ENCODE measurements at regions not wholly inside any gene's neighbourhood (a gene's known extent, or its start where the extent isn't known, plus 50 kb on each side); places are given as distances from the start of the nearest gene placed in this dataset.

- TF ChIP-seq POLR2A (IDR thresholded peaks at IDR 0.05) (no peak), POLR2AphosphoS5 (IDR thresholded peaks at IDR 0.05; ENCODE audit: insufficient read depth in 1 of 2, low read depth in 1 of 2) (no peak)
- TF ChIP-seq, protein P1, sequence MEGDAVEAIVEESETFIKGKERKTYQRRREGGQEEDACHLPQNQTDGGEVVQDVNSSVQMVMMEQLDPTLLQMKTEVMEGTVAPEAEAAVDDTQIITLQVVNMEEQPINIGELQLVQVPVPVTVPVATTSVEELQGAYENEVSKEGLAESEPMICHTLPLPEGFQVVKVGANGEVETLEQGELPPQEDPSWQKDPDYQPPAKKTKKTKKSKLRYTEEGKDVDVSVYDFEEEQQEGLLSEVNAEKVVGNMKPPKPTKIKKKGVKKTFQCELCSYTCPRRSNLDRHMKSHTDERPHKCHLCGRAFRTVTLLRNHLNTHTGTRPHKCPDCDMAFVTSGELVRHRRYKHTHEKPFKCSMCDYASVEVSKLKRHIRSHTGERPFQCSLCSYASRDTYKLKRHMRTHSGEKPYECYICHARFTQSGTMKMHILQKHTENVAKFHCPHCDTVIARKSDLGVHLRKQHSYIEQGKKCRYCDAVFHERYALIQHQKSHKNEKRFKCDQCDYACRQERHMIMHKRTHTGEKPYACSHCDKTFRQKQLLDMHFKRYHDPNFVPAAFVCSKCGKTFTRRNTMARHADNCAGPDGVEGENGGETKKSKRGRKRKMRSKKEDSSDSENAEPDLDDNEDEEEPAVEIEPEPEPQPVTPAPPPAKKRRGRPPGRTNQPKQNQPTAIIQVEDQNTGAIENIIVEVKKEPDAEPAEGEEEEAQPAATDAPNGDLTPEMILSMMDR (IDR thresholded peaks at IDR 0.05): no peak
Observed at GRCh38 chr20:48465271-48465670, 362.5 kb downstream of the PREX1 start.
